ENCODE measurements at regions not wholly inside any gene's neighbourhood (a gene's known extent, or its start where the extent isn't known, plus 50 kb on each side); places are given as distances from the start of the nearest gene placed in this dataset.
"Not testable (repeated sequence)": the region's sequence is repeated elsewhere in the genome, so short reads cannot be mapped to it uniquely, and the experiment has no call there.

DNA sequence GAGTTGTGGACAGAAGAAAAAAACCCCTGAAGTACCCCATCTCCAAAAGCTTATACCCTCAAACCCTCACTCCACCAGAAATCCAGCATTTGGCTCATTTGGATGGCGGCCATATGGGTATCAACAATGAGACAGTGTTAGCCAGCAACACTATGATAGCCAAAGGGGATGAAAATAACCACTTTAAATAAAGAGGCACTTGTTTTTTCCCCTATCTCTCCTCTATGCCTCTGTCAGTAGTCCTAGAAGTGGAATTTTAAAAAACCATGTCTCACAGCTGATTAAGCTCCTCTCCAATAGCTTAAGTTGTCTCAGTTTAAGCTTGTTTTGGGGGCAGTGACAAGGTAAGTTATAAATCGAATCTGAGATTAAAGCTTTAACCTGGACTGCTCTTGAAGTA lies 124.0 kb downstream of the MOSPD2 start:
- no peak for DNase-seq
- Mint-ChIP-seq H3K36me3 (ENCODE audit: insufficient read depth in 2 of 2) (no peaks in the 10 kb centered on the region), H3K27me3 (ENCODE audit: low read depth) (peaks cover 25% of the 10 kb centered on the region), H3K4me1 (ENCODE audit: low read depth) (no peaks in the 10 kb centered on the region), H3K27ac (no peak overlapping the region), H3K4me3 (no peak overlapping the region), H3K9me3 (no peaks in the 10 kb centered on the region)
- no peak for ATAC-seq (replicated peaks in 1 of 2)

GRCh38 chrX:14984425-14984824 lies 111.2 kb downstream of the MOSPD2 start:
- not testable (repeated sequence) for H3K36me3 Mint-ChIP-seq (ENCODE audit: insufficient read depth in 2 of 2); H3K27ac Mint-ChIP-seq; DNase-seq; H3K9me3 Mint-ChIP-seq; H3K4me1 Mint-ChIP-seq (ENCODE audit: low read depth); ATAC-seq (replicated peaks in 1 of 2); H3K4me3 Mint-ChIP-seq
- H3K27me3 Mint-ChIP-seq (ENCODE audit: low read depth): peaks cover 31% of the 10 kb centered on the region

All from activated T-cell treated with anti-CD3 and anti-CD28 coated beads, Interleukin-2, amount 50 U/mL, for 72 hours (primary cell).